ENCODE measurements at regions not wholly inside any gene's neighbourhood (a gene's known extent, or its start where the extent isn't known, plus 50 kb on each side); places are given as distances from the start of the nearest gene placed in this dataset.

DNA sequence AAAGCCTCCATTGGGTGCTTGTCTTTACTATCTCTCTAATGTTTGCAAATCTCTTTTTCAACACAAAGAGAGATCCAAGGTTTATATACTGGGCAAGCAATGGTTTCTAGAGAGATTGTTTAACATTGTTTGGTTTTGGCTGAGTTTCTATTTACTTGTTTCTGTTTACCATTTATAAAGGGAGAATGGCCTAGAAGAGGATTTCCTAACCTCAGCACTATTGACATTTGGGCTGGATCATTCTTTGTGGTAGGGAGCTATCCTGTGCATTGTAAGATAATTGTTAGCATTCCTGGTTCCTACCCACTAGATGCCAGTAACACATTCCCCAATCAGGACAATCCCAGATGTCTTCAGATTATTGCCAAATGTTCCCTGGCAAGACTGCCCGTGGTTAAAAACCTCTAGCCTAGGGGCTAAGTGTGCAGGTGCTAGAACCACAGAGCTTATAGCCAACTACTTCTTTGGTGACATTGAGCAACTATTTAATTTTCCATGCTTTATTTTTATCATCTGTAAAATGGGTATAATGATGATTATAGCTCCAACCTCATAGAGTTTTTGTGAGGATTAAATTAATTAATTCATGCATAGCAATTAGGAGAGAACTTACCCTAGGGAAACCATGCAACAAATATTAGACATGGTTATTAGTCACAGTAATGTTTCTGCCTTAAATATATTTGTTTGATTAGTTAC lies 413.9 kb upstream of the MAF start:
- TF ChIP-seq, protein P1, sequence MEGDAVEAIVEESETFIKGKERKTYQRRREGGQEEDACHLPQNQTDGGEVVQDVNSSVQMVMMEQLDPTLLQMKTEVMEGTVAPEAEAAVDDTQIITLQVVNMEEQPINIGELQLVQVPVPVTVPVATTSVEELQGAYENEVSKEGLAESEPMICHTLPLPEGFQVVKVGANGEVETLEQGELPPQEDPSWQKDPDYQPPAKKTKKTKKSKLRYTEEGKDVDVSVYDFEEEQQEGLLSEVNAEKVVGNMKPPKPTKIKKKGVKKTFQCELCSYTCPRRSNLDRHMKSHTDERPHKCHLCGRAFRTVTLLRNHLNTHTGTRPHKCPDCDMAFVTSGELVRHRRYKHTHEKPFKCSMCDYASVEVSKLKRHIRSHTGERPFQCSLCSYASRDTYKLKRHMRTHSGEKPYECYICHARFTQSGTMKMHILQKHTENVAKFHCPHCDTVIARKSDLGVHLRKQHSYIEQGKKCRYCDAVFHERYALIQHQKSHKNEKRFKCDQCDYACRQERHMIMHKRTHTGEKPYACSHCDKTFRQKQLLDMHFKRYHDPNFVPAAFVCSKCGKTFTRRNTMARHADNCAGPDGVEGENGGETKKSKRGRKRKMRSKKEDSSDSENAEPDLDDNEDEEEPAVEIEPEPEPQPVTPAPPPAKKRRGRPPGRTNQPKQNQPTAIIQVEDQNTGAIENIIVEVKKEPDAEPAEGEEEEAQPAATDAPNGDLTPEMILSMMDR (IDR thresholded peaks at IDR 0.05) = no peak
- no peak for TF ChIP-seq POLR2A (IDR thresholded peaks at IDR 0.05)
